ENCODE measurements at regions not wholly inside any gene's neighbourhood (a gene's known extent, or its start where the extent isn't known, plus 50 kb on each side); places are given as distances from the start of the nearest gene placed in this dataset.
"Not testable (repeated sequence)": the region's sequence is repeated elsewhere in the genome, so short reads cannot be mapped to it uniquely, and the experiment has no call there.

GRCh38 chr14:43413084-43413483 is 1094.0 kb downstream of the FSCB start:
- H3K4me1 ChIP-seq (ENCODE audit: control insufficient read depth, insufficient read depth, low read length): no peaks in the 10 kb centered on the region
- H3K27ac ChIP-seq (ENCODE audit: low read length): no peak overlapping the region
- no peaks in the 10 kb centered on the region for H3K9me3 ChIP-seq (replicated peaks; ENCODE audit: control insufficient read depth, low read depth, low read length)
- H3K4me3 ChIP-seq (ENCODE audit: low read length): no peak overlapping the region
- whole genome bisulfite sequencing (ENCODE audit: insufficient coverage): no CpG with 5 or more reads among the region's 2 CpGs
- no peaks in the 10 kb centered on the region for H3K27me3 ChIP-seq (ENCODE audit: control insufficient read depth, insufficient read depth, low read length)
- peak; percentile 0 for DNase-seq
- H3K36me3 ChIP-seq (ENCODE audit: control insufficient read depth, insufficient read depth, low read length): no peaks in the 10 kb centered on the region

DNA sequence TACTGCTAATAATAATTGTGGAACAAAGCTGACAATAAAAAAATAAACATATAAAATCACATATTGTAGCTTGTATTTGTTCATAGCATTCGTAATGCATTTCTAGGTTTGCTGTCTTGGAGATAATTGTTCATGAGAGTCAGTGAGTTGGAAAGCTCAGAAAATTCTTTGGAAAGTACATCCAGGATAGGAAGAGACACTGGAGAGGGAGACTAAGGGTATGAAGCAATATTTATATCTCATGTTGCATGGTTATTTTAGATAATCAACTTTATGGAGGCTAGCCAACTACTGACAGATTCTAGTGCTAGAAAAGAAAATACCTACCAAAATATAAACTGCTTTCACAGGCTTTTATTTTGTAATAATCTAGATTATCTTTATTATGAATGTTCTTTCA is 1095.2 kb downstream of the FSCB start:
- Histone ChIP-seq H3K27ac (ENCODE audit: low read length) (no peak overlapping the region), H3K27me3 (ENCODE audit: control insufficient read depth, insufficient read depth, low read length) (no peaks in the 10 kb centered on the region), H3K4me3 (ENCODE audit: low read length) (no peak overlapping the region), H3K4me1 (ENCODE audit: control insufficient read depth, insufficient read depth, low read length) (no peaks in the 10 kb centered on the region), H3K36me3 (ENCODE audit: control insufficient read depth, insufficient read depth, low read length) (no peaks in the 10 kb centered on the region), H3K9me3 (replicated peaks; ENCODE audit: control insufficient read depth, low read depth, low read length) (no peaks in the 10 kb centered on the region)
- DNase-seq: peak; percentile 67
- no CpG with 5 or more reads among the region's 1 CpG for WGBS (ENCODE audit: insufficient coverage)

DNA sequence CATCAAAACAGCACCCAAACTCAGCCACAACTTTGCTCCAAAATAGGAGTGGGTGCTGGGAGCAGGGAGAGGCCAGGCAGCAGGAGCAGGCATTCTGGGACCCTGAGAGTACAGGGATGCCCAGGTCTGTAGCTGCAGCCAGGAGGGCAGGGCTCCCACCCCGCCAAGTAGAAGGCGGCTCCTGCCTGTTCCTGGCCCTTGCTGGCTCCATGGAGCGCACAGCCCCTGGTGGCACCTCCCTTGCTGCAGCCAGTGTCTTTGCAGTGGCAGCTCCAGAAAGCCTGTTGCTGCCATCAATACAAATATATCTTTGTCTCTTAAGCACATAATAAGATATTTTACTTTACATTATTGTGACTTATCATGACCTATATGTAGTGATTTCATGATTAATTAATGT is 1096.5 kb downstream of the FSCB start:
- H3K27me3 ChIP-seq (ENCODE audit: control insufficient read depth, insufficient read depth, low read length): no peaks in the 10 kb centered on the region

DNA sequence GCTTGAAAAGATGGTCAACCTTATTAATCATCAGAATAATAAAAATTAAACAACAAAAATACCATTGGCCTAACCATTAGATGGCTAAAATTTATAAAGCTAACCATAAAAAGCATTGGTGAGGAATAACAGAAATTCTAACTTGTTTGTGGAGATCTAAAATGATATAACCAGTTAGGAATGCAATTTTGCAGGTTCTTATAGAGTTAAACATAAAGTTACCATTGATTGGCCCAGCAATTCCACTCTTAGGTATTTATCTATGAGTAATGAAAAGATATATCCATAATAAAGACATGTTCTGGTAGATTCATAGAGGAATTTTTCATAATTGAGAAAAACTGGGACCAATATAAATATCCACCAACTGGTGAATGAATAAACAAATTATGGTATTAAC is 1098.6 kb downstream of the FSCB start:
- no peaks in the 10 kb centered on the region for H3K4me1 ChIP-seq (ENCODE audit: control insufficient read depth, insufficient read depth, low read length)
- no peaks in the 10 kb centered on the region for H3K36me3 ChIP-seq (ENCODE audit: control insufficient read depth, insufficient read depth, low read length)
- H3K9me3 ChIP-seq (replicated peaks; ENCODE audit: control insufficient read depth, low read depth, low read length): no peaks in the 10 kb centered on the region
- DNase-seq: no peak
- H3K4me3 ChIP-seq (ENCODE audit: low read length): no peak overlapping the region
- H3K27ac ChIP-seq (ENCODE audit: low read length): no peak overlapping the region
- H3K27me3 ChIP-seq (ENCODE audit: control insufficient read depth, insufficient read depth, low read length): no peaks in the 10 kb centered on the region

More for the DNA sequence above, 1096.5 kb downstream of the FSCB start:
- no peak overlapping the region for H3K27ac ChIP-seq (ENCODE audit: low read length)
- H3K9me3 ChIP-seq (replicated peaks; ENCODE audit: control insufficient read depth, low read depth, low read length): no peaks in the 10 kb centered on the region
- H3K4me1 ChIP-seq (ENCODE audit: control insufficient read depth, insufficient read depth, low read length): no peaks in the 10 kb centered on the region
- DNase-seq: no peak
- no peak overlapping the region for H3K4me3 ChIP-seq (ENCODE audit: low read length)
- 67% methylated on average over 3 of the region's 3 CpGs for WGBS (ENCODE audit: insufficient coverage)
- H3K36me3 ChIP-seq (ENCODE audit: control insufficient read depth, insufficient read depth, low read length): no peaks in the 10 kb centered on the region

DNA sequence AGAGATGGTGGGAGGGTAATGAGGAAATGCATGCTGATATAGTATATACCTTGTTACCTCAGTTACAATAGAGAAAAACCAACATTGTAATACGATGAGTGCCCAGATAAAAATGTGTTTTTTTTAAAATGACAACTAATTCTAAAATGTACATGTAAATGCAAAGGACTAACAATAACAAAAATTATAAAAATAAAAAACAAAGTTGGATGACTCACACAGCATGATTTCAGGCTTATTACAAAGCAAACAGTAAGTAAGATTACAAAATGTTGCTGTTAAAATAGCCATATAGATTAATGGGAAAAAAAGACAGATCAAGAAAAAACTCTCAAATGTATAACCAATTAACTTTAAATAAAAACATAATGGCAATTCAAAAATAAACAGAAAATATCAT is 1099.4 kb downstream of the FSCB start:
- no peak for DNase-seq
- Histone ChIP-seq H3K27me3 (ENCODE audit: control insufficient read depth, insufficient read depth, low read length) (no peaks in the 10 kb centered on the region), H3K9me3 (replicated peaks; ENCODE audit: control insufficient read depth, low read depth, low read length) (no peaks in the 10 kb centered on the region), H3K4me1 (ENCODE audit: control insufficient read depth, insufficient read depth, low read length) (no peaks in the 10 kb centered on the region), H3K36me3 (ENCODE audit: control insufficient read depth, insufficient read depth, low read length) (no peaks in the 10 kb centered on the region), H3K27ac (ENCODE audit: low read length) (no peak overlapping the region), H3K4me3 (ENCODE audit: low read length) (no peak overlapping the region)
- WGBS (ENCODE audit: insufficient coverage): no CpG with 5 or more reads among the region's 1 CpG

- Histone ChIP-seq H3K27me3 (ENCODE audit: control insufficient read depth, insufficient read depth, low read length) (no peaks in the 10 kb centered on the region), H3K4me3 (ENCODE audit: low read length) (no peak overlapping the region), H3K9me3 (replicated peaks; ENCODE audit: control insufficient read depth, low read depth, low read length) (no peaks in the 10 kb centered on the region), H3K27ac (ENCODE audit: low read length) (no peak overlapping the region), H3K4me1 (ENCODE audit: control insufficient read depth, insufficient read depth, low read length) (no peaks in the 10 kb centered on the region), H3K36me3 (ENCODE audit: control insufficient read depth, insufficient read depth, low read length) (no peaks in the 10 kb centered on the region)
- no peak for DNase-seq
Observed at GRCh38 chr14:43406931-43407330, 1100.2 kb downstream of the FSCB start.

GRCh38 chr14:43399289-43399688 is 1107.8 kb downstream of the FSCB start:
- H3K36me3 ChIP-seq (ENCODE audit: control insufficient read depth, insufficient read depth, low read length): no peaks in the 10 kb centered on the region
- no peak for DNase-seq
- H3K4me3 ChIP-seq (ENCODE audit: low read length): no peak overlapping the region
- no CpG with 5 or more reads among the region's 1 CpG for WGBS (ENCODE audit: insufficient coverage)
- H3K4me1 ChIP-seq (ENCODE audit: control insufficient read depth, insufficient read depth, low read length): no peaks in the 10 kb centered on the region
- H3K27me3 ChIP-seq (ENCODE audit: control insufficient read depth, insufficient read depth, low read length): no peaks in the 10 kb centered on the region
- no peaks in the 10 kb centered on the region for H3K9me3 ChIP-seq (replicated peaks; ENCODE audit: control insufficient read depth, low read depth, low read length)
- H3K27ac ChIP-seq (ENCODE audit: low read length): no peak overlapping the region

DNA sequence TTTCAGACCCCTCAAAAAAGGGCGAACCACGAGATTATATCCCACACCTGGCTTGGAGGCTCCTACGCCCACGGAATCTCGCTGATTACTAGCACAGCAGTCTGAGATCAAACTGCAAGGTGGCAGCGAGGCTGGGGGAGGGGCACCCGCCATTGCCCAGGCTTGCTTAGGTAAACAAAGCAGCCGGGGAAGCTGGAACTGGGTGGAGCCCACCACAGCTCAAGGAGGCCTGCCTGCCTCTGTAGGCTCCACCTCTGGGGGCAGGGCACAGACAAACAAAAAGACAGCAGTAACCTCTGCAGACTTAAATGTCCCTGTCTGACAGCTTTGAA is 1136.6 kb downstream of the FSCB start:
- H3K4me3 ChIP-seq (ENCODE audit: low read length); H3K27ac ChIP-seq (ENCODE audit: low read length); H3K27me3 ChIP-seq (ENCODE audit: control insufficient read depth, insufficient read depth, low read length); H3K4me1 ChIP-seq (ENCODE audit: control insufficient read depth, insufficient read depth, low read length); H3K9me3 ChIP-seq (replicated peaks; ENCODE audit: control insufficient read depth, low read depth, low read length); DNase-seq; H3K36me3 ChIP-seq (ENCODE audit: control insufficient read depth, insufficient read depth, low read length): not testable (repeated sequence)
- 91% methylated on average over 6 of the region's 8 CpGs for WGBS (ENCODE audit: insufficient coverage)

DNA sequence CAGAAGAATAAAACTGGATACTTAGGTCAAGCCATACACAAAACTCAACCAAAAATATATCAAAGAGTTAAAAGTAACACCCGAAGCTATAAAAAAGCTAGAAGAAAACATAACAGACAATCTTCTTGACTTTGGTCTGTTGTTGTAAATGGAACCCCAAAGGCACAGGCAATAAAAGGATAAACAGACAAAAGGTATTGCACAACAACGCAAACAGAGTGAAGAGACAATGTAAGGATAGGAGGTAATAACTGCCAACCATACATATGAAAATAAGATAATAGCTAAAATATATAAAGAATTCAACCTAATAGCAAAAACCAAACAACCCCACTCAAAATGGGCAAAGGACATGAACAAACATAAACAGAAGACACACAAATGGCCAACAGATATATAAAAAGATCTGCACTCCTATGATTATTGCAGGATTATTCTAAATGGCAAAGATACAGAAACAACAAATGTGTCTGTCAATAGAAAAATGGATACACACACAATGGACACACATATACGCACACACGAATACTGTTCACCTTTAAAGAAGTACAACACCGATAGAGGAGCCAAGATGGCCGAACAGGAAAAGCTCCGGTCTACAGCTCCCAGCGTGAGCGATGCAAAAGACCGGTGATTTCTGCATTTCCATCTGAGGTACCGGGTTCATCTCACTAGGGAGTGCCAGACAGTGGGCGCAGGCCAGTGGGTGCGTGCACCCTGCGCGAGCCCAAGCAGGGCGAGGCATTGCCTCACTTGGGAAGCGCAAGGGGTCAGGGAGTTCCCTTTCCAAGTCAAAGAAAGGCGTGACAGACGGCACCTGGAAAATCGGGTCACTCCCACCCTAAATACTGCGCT is 1137.1 kb downstream of the FSCB start:
- Histone ChIP-seq H3K4me1 (ENCODE audit: control insufficient read depth, insufficient read depth, low read length) (no peaks in the 10 kb centered on the region), H3K36me3 (ENCODE audit: control insufficient read depth, insufficient read depth, low read length) (no peaks in the 10 kb centered on the region), H3K9me3 (replicated peaks; ENCODE audit: control insufficient read depth, low read depth, low read length) (no peaks in the 10 kb centered on the region), H3K4me3 (ENCODE audit: low read length) (no peak overlapping the region), H3K27ac (ENCODE audit: low read length) (no peak overlapping the region), H3K27me3 (ENCODE audit: control insufficient read depth, insufficient read depth, low read length) (no peaks in the 10 kb centered on the region)
- no peak for DNase-seq
- 97% methylated on average over 18 of the region's 21 CpGs for WGBS (ENCODE audit: insufficient coverage)

- no peaks in the 10 kb centered on the region for H3K36me3 ChIP-seq (ENCODE audit: control insufficient read depth, insufficient read depth, low read length)
- H3K9me3 ChIP-seq (replicated peaks; ENCODE audit: control insufficient read depth, low read depth, low read length): no peaks in the 10 kb centered on the region
- no peak for DNase-seq
- no peak overlapping the region for H3K4me3 ChIP-seq (ENCODE audit: low read length)
- H3K4me1 ChIP-seq (ENCODE audit: control insufficient read depth, insufficient read depth, low read length): no peaks in the 10 kb centered on the region
- no peak overlapping the region for H3K27ac ChIP-seq (ENCODE audit: low read length)
- WGBS (ENCODE audit: insufficient coverage): 80% methylated on average over 3 of the region's 3 CpGs
- H3K27me3 ChIP-seq (ENCODE audit: control insufficient read depth, insufficient read depth, low read length): no peaks in the 10 kb centered on the region
Observed at GRCh38 chr14:43362586-43362985, 1144.5 kb downstream of the FSCB start.

- no peak for DNase-seq
- Histone ChIP-seq H3K36me3 (ENCODE audit: control insufficient read depth, insufficient read depth, low read length) (no peaks in the 10 kb centered on the region), H3K27me3 (ENCODE audit: control insufficient read depth, insufficient read depth, low read length) (no peaks in the 10 kb centered on the region), H3K4me3 (ENCODE audit: low read length) (no peak overlapping the region), H3K9me3 (replicated peaks; ENCODE audit: control insufficient read depth, low read depth, low read length) (no peaks in the 10 kb centered on the region), H3K4me1 (ENCODE audit: control insufficient read depth, insufficient read depth, low read length) (no peaks in the 10 kb centered on the region), H3K27ac (ENCODE audit: low read length) (no peak overlapping the region)
Observed at GRCh38 chr14:43361751-43362150, 1145.3 kb downstream of the FSCB start.
